K562 (cell line): ENCODE measurements at regions not wholly inside any gene's neighbourhood (a gene's known extent, or its start where the extent isn't known, plus 50 kb on each side); places are given as distances from the start of the nearest gene placed in this dataset.

Source experiments
- CTCF ChIP-seq, 3 experiments: IDR thresholded peaks in 2 of 3; conservative IDR thresholded peaks in 1 of 3; 2 replicates each; pipeline ENCODE4 v1.5.1; 2011 to 2012; ENCODE audit warnings: low read length in 3 of 3, mild to moderate bottlenecking in 3 of 3, control low read depth in 2 of 3, improper control_type of control experiment in 1 of 3, inconsistent platforms in 1 of 3, low read depth in 1 of 3, mixed read lengths in 1 of 3, moderate library complexity in 1 of 3; ENCODE audit not compliant: insufficient read depth in 2 of 3
- DDX20 ChIP-seq: fragments of 450-650 bp; IDR thresholded peaks from 2 replicates; pipeline ENCODE4 v1.6.1; 2016; ENCODE audit warnings: missing genetic modification characterization, low read depth, mild to moderate bottlenecking, missing compliant biosample characterization, moderate library complexity
- FOXO4 ChIP-seq: fragments of 450-650 bp; formaldehyde crosslinking; IDR thresholded peaks from 2 replicates; pipeline ENCODE4 v1.4.0; 2020; ENCODE audit warnings: mild to moderate bottlenecking, moderate library complexity
- HDAC3 ChIP-seq: fragments of 450-650 bp; IDR thresholded peaks from 2 replicates; pipeline ENCODE4 v1.6.1; 2018; ENCODE audit warnings: borderline replicate concordance, mild to moderate bottlenecking, moderate library complexity; ENCODE audit not compliant: partially characterized antibody
- HLTF ChIP-seq: fragments of 450-650 bp; IDR thresholded peaks from 2 replicates; pipeline ENCODE4 v1.6.1; 2016
- HMG20A ChIP-seq: fragments of 450-650 bp; formaldehyde crosslinking; conservative IDR thresholded peaks from 2 replicates; pipeline ENCODE4 v1.4.0; 2020; ENCODE audit warnings: mild to moderate bottlenecking, mixed read lengths
- HMG20B ChIP-seq: fragments of 250-450 bp; sonication (Bioruptor Pico); IDR thresholded peaks from 2 replicates; pipeline ENCODE4 v1.5.0; 2021; ENCODE audit warnings: mild to moderate bottlenecking
- JUND ChIP-seq, 2 experiments: IDR thresholded peaks; 2 replicates in 1 of 2; 3 replicates in 1 of 2; pipeline ENCODE4 v1.6.1; 2011; ENCODE audit warnings: borderline replicate concordance in 2 of 2, low read depth in 2 of 2, low read length in 2 of 2, improper control_type of control experiment in 1 of 2, missing biosample characterization in 1 of 2, missing genetic modification characterization in 1 of 2, missing genetic modification reagents in 1 of 2
- MCM2 ChIP-seq: fragments of 450-650 bp; IDR thresholded peaks from 2 replicates; pipeline ENCODE4 v1.6.1; 2017; ENCODE audit warnings: low read depth, mild to moderate bottlenecking
- MED1 ChIP-seq: sonication (generic); formaldehyde crosslinking; IDR thresholded peaks from 2 replicates; pipeline ENCODE4 v1.8.1; 2023; ENCODE audit warnings: missing genetic modification reagents, borderline replicate concordance
- PTRF ChIP-seq: fragments of 450-650 bp; IDR thresholded peaks from 2 replicates; pipeline ENCODE4 v1.6.1; 2016; ENCODE audit warnings: mild to moderate bottlenecking, missing genetic modification characterization, missing compliant biosample characterization
- RAD51 ChIP-seq: fragments of 450-650 bp; IDR thresholded peaks from 2 replicates; pipeline ENCODE4 v1.7.1; 2016; ENCODE audit warnings: low read depth, mild to moderate bottlenecking, borderline replicate concordance
- RFX1 ChIP-seq: fragments of 450-650 bp; IDR thresholded peaks from 2 replicates; pipeline ENCODE4 v1.6.1; 2016; ENCODE audit warnings: mild to moderate bottlenecking, moderate library complexity
- SAFB2 ChIP-seq: fragments of 200-400 bp; formaldehyde crosslinking; IDR thresholded peaks from 2 replicates; pipeline ENCODE4 v1.6.1; 2018; ENCODE audit warnings: borderline replicate concordance, low read length, low read depth, moderate library complexity; ENCODE audit not compliant: severe bottlenecking
- ZBTB49 ChIP-seq: sonication (generic); formaldehyde crosslinking; IDR thresholded peaks from 2 replicates; pipeline ENCODE4 v1.8.0; 2022; ENCODE audit warnings: missing genetic modification reagents, mild to moderate bottlenecking, borderline replicate concordance
- ZNF778 ChIP-seq: fragments of 450-650 bp; formaldehyde crosslinking; IDR thresholded peaks from 2 replicates; pipeline ENCODE4 v1.4.0; 2020; ENCODE audit warnings: mild to moderate bottlenecking, moderate library complexity
- ZZZ3 ChIP-seq: fragments of 450-650 bp; IDR thresholded peaks from 2 replicates; pipeline ENCODE4 v1.6.1; 2016; ENCODE audit warnings: antibody characterized with exemption, mild to moderate bottlenecking, moderate library complexity
- TF ChIP-seq, protein P1 (sequence below): sonication (generic); formaldehyde crosslinking; IDR thresholded peaks from 2 replicates; pipeline ENCODE4 v1.8.1; 2022; ENCODE audit warnings: missing genetic modification reagents

DNA sequence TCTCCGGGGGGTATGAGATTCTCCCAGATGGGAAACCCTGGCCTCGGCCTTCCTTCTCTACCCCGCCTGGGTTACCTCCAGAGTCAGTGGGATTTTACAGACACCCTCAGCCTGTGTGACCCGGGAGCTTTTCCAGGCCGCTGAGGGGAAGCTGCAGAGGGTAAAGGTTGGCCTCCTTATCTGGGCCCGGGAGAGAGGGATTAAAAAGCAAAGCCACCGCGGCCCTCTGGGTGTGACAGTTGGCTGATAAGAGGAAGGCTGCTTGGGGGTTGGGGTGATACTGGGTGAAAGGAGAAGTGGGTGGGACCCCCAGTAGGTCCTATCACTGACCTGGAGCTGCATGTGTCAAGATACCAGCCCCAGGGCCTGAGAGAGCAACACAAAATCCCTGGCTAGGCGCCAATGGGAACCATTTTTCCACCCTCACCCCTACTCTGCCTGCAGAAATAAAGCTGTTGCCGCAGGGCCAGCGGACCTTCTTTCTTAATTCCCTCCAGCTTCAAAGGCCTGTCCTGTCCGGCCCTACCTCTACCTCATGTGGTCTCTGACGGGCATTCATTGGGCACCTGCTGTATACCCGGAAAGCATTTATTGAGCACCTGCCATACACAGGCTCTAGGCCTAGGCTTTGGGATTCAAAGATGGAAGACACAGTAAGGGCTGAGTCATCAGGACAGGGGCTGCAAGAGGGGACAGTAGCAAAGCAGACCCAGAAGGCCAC lies 77.6 kb upstream of the GSE1 start (continued):
- TF ChIP-seq HMG20A (CRISPR knock-in tag) (no peak), JUND (IDR thresholded peaks at IDR 0.05; ENCODE audit: borderline replicate concordance, low read depth, low read length) (peak; percentile 90), JUND (tag; IDR thresholded peaks at IDR 0.05; ENCODE audit: borderline replicate concordance, low read depth, low read length) (peak; percentile 66; the same call in 2 of the 3 replicates), MED1 (CRISPR knock-in tag) (no peak), ZZZ3 (no peak), ZBTB49 (no peak), HDAC3 (peak; percentile 99), RAD51 (peak; percentile 58; the same call in 1 of the 2 replicates), PTRF (tag) (peak; percentile 77), DDX20 (tag) (peak; percentile 73), FOXO4 (CRISPR knock-in tag) (peak; percentile 37; the same call in 1 of the 2 replicates), CTCF (IDR thresholded peaks at IDR 0.05 in 2 of 3, conservative IDR thresholded peaks at IDR 0.05 in 1 of 3; ENCODE audit: insufficient read depth in 2 of 3, low read depth in 1 of 3, low read length in 3 of 3) (0 out of 6 replicates have a peak, but pooled peaks of 1 of the 3 experiments have one; percentile 3), HLTF (peak; percentile 92), HMG20B (CRISPR knock-in tag) (no peak), RFX1 (no peak), ZNF778 (no peak), MCM2 (no peak), SAFB2 (no peak)
- TF ChIP-seq, protein P1, sequence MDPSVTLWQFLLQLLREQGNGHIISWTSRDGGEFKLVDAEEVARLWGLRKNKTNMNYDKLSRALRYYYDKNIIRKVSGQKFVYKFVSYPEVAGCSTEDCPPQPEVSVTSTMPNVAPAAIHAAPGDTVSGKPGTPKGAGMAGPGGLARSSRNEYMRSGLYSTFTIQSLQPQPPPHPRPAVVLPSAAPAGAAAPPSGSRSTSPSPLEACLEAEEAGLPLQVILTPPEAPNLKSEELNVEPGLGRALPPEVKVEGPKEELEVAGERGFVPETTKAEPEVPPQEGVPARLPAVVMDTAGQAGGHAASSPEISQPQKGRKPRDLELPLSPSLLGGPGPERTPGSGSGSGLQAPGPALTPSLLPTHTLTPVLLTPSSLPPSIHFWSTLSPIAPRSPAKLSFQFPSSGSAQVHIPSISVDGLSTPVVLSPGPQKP (CRISPR knock-in tag): no peak
